RPMI8226 (cell line): ENCODE measurements at regions not wholly inside any gene's neighbourhood (a gene's known extent, or its start where the extent isn't known, plus 50 kb on each side); places are given as distances from the start of the nearest gene placed in this dataset.

Experiments used
- DNase-seq: peaks from one replicate; pipeline ENCODE4 v3.0.0-alpha.2; 2015

GRCh38 chr1:87636198-87636892, 307.7 kb downstream of the LMO4 start:
- DNase-seq: no peak

GRCh38 chr1:87638636-87639035, 310.0 kb downstream of the LMO4 start:
- no peak for DNase-seq

- no peak for DNase-seq
Measured at GRCh38 chr1:87641996-87642395, 313.3 kb downstream of the LMO4 start.

- DNase-seq: peak; percentile 12
Measured at GRCh38 chr1:87642581-87643221, 314.0 kb downstream of the LMO4 start.

GRCh38 chr1:87644033-87644578, 315.4 kb downstream of the LMO4 start:
- DNase-seq: no peak

GRCh38 chr1:87644579-87645190, 316.0 kb downstream of the LMO4 start:
- no peak for DNase-seq

- no peak for DNase-seq
Measured at GRCh38 chr1:87647430-87648177, 318.9 kb downstream of the LMO4 start.

GRCh38 chr1:87648323-87649119, 319.8 kb downstream of the LMO4 start:
- no peak for DNase-seq

GRCh38 chr1:87650306-87650705, 321.6 kb downstream of the LMO4 start:
- no peak for DNase-seq

GRCh38 chr1:87652176-87652575, 323.5 kb downstream of the LMO4 start:
- DNase-seq: no peak

GRCh38 chr1:87665151-87665550, 336.5 kb downstream of the LMO4 start:
- no peak for DNase-seq

- DNase-seq: no peak
Measured at GRCh38 chr1:87666681-87667080, 338.0 kb downstream of the LMO4 start.

GRCh38 chr1:87669674-87670073, 341.0 kb downstream of the LMO4 start:
- DNase-seq: no peak

- DNase-seq: no peak
Measured at GRCh38 chr1:87673309-87673708, 344.6 kb downstream of the LMO4 start.

GRCh38 chr1:87673748-87674147, 345.1 kb downstream of the LMO4 start:
- no peak for DNase-seq

GRCh38 chr1:87674791-87675190, 346.1 kb downstream of the LMO4 start:
- no peak for DNase-seq

- no peak for DNase-seq
Measured at GRCh38 chr1:87678266-87678665, 349.6 kb downstream of the LMO4 start.

GRCh38 chr1:87682565-87682964, 353.9 kb downstream of the LMO4 start:
- DNase-seq: no peak

- DNase-seq: no peak
Measured at GRCh38 chr1:87683196-87683956, 354.7 kb downstream of the LMO4 start.

- no peak for DNase-seq
Measured at GRCh38 chr1:87684194-87684593, 355.5 kb downstream of the LMO4 start.

GRCh38 chr1:87684713-87685205, 356.1 kb downstream of the LMO4 start:
- no peak for DNase-seq
